HK-2 (cell line): ENCODE measurements at regions not wholly inside any gene's neighbourhood (a gene's known extent, or its start where the extent isn't known, plus 50 kb on each side); places are given as distances from the start of the nearest gene placed in this dataset.
A peak's percentile ranks its signal among the peaks of the same experiment; 100 is the strongest.
"Not testable (repeated sequence)": the region's sequence is repeated elsewhere in the genome, so short reads cannot be mapped to it uniquely, and the experiment has no call there.

Experiments
- DNase-seq: peaks from one replicate; pipeline ENCODE4 v3.0.0-alpha.2; 2018; ENCODE audit not compliant: unreplicated experiment

DNA sequence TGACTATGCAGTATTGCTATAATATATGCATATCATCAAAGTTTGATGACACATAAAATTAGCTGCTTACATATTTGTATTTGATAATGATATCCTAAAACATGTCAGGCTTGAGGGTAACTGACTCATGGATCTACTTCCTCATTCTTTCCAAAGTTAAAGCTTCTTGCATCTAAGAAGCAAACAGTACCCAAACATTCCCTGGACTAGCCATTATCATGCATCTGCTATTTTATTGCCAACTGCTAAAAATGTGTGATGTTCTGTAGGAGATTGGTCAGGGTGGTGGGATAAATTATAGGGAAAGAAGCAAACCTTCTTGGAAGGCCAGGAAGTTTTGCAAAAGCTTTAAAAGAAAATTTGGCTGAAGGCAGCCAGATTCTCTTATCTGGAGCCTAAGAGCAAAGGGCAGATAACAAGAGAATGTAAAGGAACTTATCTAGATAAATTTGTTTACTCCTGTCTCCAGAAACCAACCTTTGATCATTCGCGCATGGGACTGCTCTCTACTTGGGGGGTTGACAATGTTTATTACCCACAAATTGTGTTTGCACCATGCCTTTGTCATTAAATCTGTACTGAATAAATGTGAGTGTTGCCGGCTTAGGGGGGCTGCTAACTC lies 604.1 kb upstream of the TLE4 start:
- DNase-seq, result no peak

DNA sequence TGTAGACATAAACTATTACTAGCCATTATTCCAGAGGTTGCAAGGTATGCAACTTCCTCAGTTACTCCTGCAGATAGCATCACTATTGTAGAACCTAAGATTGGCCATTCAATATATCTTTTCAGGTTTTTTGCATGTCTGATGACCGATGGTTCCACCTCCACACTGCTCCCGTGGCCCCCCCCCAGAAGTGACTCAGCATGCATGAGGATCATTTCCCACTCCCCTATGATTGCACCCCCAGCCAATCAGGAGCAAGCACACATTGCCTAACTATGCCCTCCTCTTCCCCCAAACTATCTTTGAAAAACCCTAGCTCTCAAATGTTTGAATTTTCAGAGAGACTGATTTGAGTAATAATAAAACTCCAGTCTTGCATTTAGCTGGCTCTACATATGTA lies 601.4 kb upstream of the TLE4 start:
- DNase-seq, result no peak

DNA sequence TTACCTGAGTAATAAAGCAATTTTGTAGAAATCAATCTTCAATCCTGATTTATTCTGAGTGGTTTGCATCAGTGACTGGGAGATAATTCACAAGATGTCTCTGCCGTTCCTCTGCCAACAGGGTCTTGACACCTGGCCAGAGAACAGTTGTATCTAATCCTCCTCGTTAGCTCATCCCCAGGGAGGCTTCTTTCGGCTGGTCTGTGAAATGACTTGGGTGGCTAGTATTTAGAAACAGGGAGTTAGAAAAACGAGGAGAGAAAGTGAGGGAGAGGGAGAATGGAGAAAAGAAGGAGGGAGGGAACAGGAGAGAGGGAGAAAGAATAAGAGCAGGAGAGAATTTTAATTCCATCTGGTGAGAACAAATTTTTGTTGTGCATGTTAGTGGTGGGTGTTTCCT lies 600.2 kb upstream of the TLE4 start:
- no peak for DNase-seq

DNA sequence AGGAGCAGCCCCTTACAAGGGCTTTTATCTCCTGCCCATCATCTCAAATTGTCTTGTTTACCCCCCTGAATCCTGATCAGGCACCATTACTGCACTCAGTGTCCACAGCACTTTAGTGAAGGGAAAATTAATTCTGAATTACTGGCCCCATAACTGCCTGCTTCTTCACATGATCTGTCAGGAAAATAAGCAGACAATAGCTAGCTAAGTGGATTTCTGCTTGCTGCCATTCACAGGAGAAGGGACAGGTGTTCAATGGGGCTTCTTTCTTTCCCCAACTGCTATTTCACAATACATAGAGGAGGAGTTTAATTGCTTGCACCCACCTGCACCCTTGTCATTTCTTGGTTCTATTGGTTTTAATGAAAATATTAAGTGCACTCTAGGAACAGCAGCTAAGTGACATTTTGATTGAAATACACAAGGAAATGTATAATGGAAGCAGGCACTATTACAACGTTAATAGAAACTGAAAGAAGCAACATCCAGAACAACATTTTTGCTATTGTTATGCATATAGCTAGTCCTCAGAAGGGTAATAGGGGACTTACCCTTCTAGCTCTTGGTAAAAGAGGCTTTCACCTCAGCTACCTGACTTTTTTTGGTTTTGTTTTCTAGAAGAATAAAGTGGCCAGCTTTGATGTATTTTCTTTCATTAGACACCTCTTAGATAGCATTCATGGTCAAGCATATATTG lies 599.3 kb upstream of the TLE4 start:
- DNase-seq, result no peak

DNA sequence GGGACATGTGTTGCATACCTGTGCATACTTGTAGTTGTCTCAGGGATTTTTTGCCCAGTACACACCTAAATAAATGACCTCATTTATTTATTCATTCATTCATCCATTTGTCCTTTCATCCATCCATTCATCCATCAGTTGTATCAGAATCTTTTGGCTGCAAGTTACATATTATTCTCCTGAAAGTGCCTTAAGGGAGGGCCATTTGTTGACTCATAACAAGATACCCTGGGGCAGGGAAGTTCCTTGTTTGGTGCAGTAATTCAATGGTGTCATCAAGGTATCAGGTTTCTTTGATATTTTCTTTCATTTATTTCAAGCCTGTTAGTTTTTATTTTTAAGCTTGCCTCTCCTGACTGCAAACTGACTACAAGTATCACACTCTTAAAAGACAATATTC lies 597.9 kb upstream of the TLE4 start:
- DNase-seq, result no peak

DNA sequence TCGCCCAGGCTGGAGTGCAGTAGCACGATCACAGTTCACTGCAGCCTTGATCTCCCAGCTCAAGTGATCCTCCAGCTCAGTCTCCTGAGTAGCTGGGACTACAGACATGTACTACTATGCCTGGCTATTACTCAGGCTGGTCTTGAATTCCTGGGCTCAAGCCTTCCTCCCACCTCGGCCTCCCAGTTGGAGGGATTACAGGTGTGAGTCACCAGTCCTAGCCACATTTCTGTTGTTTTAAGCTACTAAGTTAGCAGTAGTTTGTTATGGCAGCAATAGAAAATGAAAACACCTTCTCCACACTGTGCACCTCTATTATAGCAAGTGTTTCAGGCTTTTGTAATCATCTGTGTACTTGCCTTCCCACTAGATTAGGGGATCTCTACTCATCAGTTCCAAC lies 588.9 kb upstream of the TLE4 start:
- DNase-seq, result peak; percentile 30

DNA sequence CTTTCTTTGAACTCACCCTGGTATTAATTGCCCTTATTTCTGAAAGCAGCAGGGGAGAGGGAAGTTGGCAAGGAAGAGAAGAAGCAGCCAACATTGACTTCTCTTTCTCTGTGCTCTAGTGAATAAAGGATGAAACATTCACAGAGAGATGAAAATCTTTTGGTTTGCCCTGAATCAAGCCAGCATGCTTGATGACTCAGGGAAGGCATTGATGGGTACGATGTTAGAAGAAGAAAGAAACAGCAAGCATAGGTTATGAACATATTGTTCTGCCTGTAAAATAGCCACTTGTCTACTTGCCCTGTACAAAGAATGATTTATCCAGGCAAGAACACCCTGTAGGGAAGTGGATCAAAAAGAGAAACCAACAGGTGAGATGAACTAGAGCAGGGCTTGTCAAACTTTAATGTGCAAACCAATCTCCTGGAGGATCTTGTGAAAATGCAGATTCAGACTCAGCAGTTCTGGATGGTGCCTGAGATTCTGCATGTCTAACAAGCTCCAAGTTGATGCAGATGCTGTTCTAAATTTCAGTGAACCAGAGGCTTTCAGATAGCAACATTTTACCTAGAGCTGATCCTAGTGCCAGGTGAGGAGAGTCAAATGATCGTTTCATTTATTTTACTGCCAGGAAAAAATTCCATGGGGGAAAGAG lies 586.6 kb upstream of the TLE4 start:
- no peak for DNase-seq

DNA sequence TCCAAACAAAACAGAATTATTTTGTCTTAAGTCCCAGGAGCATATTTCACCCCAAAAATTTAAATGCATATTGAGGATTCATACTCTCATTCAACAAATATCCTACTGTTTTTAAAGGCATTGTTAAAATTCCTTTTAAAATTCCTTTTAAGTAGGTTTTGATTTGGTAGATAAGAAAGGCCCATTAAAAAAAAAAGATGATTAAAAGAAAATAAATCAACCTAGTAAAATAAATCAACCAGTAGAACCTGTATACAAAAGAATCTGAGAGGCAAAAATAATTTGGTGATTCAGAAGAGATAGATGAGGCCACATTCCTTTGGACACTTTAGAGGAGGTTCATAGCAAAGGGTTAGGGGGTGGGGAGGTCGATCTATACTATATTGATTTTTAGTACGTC lies 585.3 kb upstream of the TLE4 start:
- no peak for DNase-seq

DNA sequence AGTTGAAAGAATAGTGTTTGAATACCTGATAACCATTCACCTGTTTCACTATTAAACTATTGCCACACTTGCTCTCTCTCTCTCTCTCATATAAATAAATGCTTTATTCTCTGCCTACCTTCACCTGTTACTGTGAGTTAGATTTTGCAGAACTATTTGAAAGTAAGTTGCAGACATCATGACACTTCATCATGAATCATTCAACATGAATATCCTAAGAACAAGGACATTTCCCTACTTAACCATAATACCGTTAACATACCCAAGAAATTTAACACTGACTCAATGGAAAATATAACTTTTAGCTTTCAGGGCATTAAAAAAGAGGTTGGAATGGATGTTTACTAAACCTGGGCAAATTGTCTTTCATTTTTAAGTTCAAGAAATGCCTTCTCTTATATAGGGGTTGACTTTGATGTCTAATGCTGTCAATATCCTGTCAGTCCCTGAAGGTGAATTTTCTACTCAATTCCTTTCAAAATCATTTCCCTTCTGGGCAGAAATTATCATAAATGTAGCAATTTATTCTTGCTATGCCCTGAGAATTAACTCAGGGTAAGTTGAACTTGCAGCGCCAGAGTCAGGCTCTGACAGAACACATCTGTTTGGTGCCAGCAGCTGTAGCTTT lies 582.6 kb upstream of the TLE4 start:
- no peak for DNase-seq

DNA sequence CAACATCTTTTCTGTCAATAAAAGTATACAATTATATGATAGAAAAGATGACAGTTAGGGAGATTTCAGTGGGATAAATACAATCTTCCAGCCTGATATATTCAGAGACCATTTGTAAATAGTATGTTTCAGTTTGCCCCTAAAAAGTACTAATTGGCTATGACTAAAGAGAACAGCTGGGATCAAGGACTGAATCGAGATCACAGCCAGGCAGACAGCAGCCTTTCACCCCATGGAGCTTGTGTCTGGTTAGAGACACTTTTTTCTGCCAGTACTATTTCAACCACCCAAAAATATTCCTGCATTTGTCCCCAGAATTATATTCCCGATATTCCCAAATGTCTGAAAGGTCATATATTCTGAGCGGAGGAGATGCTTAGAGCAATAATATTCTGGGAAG lies 577.3 kb upstream of the TLE4 start:
- no peak for DNase-seq

DNA sequence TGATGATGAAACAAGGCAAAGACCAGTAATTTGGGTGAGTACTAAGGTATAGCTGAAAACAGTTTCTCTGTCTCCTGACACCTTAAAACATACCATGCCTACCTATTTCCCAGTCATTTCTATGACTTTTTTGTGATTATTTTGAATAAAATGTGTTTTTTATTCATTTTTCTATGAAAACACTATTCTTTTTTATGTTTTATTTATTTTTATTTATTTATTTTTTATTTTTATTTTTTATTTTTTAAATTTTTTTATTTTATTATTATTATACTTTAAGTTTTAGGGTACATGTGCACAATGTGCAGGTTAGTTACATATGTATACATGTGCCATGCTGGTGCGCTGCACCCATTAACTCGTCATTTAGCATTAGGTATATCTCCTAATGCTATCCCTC lies 576.8 kb upstream of the TLE4 start:
- not testable (repeated sequence) for DNase-seq

DNA sequence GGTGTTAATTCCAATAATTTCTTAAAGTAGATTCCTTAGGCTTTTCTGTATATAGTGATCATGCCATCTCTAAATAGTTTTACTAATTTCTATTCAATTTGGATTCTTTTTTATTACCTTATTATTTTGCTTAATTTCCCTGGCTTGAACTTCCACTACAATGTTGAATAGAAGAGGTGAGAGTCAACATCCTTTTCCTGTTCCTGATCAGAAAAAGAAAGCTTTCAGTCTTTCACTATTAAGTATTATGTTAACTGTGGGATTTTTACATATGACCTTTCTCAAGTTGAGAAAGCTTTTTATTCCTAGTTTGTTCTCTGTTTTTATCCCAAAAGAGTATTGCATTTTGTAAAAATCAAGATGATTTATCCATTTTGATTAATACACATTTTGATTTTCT lies 574.5 kb upstream of the TLE4 start:
- no peak for DNase-seq

DNA sequence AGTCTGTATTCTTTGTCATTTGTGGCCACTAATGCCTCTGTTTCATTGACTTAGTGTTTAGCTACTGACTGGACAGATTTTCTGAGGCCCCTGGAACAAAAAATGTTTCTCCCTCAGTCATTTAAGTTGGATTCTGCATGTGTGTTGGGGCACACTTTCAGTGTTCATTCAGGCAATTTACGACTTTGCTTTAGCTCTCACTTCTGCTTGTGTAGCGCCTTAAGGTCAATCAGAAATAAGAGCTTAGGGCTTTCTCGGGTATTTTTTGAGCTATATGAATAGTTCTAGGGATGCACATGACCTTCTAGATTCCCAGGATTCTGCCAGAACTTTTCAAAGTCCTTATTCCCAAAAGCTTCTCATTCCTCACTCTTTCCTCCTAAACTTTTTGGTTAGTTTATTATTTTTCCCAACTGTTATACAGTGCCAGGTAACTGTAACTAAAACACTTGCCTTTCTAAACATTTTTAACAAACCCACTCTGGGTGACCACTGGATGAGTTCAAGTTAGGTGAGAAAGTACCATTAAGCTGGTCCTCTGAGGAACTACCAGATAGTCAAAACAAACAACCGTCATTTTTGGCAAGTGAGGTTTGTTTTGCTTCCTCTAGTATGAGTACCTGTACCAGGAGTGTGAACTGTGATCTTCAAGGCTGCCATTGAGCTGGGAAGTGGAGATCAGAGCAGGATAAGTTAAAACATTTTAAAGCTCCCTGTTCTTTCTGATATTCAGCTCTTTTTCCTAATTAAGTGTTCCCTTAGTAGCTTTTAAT lies 571.3 kb upstream of the TLE4 start:
- DNase-seq, result no peak

DNA sequence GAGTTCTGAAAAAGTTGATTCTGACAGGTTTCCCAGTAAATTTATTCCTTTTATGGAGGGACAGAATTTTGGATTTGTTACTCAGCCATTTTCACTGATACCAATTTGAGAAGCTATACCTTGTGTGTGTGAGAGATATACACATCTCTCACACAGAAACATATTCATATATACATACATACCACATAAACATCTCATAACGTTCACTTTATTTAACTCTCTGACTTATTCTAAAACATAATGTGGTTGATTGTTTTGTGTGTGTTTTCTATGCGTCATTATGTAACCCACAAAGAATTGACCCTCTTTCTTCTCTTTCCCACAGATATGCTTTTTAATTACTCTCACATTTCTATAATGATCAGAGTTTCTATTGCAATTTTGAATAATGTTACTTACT lies 570.8 kb upstream of the TLE4 start:
- no peak for DNase-seq

DNA sequence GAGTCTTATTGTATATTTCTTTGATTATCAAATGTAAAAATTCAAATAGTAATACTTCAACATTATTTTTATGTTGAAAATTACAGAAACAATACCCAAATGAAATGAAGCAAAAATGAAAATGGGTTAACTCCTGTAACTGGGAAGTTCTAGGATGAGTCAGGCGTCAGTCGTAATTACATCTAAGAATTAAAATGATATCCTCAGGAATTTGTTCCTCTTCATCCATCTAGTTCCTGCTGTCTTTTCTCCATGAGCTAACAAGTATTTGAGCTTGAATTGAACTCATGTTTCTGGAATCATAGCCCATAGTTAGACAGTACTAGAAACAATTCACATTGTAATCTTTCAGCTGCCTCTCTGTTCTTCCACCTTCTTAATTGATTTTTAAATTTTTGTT lies 568.3 kb upstream of the TLE4 start:
- no peak for DNase-seq

DNA sequence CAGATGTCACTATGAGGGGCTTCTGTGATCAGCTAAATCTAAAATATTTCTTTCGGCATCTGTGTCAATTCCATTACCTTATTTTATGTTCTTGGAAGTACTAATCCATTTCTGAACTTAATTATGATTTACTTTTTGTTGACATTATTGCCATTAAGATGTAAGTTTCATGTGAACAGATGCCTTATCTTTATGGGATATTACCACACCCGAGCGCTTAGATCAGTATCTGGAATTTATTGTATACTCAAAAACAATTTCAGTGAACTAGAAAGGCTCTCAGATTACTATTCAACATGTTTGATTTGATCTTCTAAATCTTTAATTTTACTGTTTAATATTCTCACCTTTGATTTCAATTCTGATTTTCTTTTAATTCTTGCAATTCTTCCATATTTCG lies 567.7 kb upstream of the TLE4 start:
- no peak for DNase-seq

DNA sequence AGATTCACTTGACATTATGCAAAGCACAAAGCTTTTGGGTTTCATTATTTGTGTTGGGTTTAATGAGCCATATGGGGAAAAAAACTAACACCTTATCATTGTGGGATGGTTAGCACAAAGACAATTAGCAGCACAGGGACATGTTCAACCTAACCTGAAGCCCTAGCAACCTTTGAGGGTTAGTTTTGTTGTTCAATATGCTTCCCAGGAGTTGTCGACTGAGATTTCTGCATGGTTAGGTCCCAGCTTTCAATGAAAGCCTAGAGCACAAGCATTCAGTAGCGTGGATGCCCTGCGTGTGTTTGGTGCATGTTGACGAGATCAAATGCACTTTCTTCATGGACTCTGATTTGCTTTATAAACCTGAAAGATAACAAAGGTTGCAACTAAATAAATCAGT lies 565.2 kb upstream of the TLE4 start:
- DNase-seq, result no peak

DNA sequence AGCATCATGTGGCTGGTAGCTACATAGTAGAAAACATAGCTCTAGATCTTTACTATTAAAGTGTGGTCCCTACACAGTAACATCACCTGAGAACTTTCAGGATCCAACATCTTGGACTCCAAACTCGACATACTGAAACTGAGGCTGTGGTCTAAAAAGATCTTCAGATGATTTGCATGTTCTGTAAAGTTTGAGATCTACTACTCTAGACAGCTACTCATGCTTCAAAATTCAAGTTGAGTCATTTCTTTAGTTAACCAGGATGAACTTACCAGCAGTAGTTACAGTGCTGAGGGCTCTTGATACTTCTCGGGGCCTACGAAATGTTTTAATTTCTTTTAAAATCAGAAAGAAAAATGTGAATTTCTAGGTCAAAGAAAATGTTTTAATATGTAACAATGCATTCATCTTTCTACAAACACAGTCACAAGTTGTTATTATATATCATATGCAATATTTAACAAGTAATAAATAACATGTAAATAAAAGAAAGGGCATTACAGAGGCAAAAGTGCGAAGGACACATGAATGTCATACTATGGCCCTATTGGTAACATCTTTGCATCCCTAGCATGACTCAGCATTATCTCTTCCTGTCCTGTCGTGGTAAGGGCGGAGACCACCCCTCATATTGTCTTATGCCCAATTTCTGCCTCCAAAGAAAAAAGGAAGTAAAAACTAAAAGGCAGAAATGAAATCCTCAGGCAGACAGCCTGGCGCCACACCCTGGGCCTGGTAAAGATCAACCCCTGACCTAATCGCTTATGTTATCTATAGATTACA lies 563.9 kb upstream of the TLE4 start:
- DNase-seq, result no peak

DNA sequence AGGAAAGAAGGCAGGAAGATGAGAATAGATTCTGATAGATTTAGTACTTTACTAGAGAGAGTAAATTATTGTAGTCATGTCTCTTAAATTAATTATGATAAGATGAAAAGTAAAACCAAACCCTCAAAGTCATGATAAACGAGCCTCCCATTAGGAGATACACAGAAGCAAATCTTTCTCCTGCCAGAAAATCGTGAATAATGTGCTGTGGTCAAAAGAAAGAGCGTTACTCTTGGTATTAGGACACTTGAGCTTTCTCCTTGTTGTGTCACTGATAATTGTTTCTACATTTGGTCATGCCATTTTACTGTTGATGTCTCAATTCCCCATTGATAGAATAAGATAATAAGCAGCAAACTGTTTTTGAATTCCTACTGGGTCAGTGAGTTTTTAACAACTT lies 562.8 kb upstream of the TLE4 start:
- no peak for DNase-seq

DNA sequence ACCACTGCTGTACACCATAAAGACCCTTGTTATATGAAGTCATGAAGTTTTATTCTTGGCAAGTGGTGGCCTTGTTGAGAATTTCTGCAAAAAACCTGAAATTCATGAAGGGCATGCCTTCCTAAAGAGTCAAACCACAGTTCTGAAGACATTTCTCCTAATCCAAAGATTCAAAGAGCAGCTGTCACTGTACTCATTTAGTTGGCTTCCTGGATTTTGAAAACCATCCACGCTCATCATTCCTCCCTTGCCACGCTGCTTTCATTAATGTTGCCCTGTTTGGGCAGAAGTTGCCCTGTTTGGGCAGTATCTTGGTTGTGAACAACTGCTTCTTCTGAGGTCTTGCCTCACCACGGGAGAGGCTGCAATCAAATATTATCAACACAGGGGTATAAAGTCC lies 560.3 kb upstream of the TLE4 start:
- DNase-seq, result no peak

DNA sequence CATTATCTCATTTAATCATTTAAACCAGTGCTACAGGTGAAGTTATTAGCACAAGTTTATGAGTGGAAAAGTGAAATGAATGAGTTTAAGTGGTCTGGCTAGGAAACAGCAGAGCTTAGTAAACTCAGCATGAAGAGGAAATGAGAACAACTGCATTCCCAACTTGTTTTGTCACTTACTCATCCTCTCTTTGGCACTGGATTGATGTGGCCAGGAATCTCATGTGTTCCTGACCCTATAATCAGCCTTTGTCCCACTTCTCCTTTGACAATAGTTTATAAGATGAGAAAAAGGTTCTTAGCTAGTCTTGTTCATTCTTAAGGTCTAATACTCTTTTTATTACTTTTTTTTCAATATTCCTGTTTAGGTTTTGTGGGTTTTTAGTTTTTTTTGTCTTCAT lies 559.2 kb upstream of the TLE4 start:
- DNase-seq, result no peak
